ENCODE measurements at regions not wholly inside any gene's neighbourhood (a gene's known extent, or its start where the extent isn't known, plus 50 kb on each side); places are given as distances from the start of the nearest gene placed in this dataset.

GRCh38 chr13:60286707-60287106 lies 110.3 kb upstream of the TDRD3 start:
- DNase-seq (ENCODE audit: low read depth in 3 of 3): no peak

GRCh38 chr13:60288569-60288968 lies 108.5 kb upstream of the TDRD3 start:
- no peak for DNase-seq (ENCODE audit: low read depth in 3 of 3)

- DNase-seq (ENCODE audit: low read depth in 3 of 3): no peak
Measured at GRCh38 chr13:60303166-60303565, 93.9 kb upstream of the TDRD3 start.

GRCh38 chr13:60311527-60311926 lies 85.5 kb upstream of the TDRD3 start:
- DNase-seq (ENCODE audit: low read depth in 3 of 3): no peak

GRCh38 chr13:60312851-60313505 lies 84.0 kb upstream of the TDRD3 start:
- no peak for DNase-seq (ENCODE audit: low read depth in 3 of 3)

GRCh38 chr13:60318186-60318585 lies 78.8 kb upstream of the TDRD3 start:
- no peak for DNase-seq (ENCODE audit: low read depth in 3 of 3)

DNA sequence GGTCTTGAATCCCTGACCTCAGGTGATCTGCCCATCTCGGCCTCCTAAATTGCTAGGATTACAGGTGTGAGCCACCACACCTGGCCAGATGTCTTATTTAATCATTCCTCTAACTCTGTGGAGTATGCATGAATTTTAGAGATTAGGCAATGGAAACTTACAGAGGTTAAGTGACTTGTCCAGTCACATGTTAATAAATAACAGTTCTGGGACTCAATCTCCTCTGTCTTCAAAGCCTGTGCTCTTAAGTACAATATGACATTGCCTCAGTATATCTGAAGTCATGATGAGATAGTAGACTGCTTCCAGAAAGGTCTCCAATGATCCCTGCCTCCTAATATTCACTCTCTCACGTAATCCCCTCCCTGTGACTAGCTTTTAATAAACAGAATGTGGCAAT lies 72.9 kb upstream of the TDRD3 start:
- no peak for DNase-seq (ENCODE audit: low read depth in 3 of 3)

DNA sequence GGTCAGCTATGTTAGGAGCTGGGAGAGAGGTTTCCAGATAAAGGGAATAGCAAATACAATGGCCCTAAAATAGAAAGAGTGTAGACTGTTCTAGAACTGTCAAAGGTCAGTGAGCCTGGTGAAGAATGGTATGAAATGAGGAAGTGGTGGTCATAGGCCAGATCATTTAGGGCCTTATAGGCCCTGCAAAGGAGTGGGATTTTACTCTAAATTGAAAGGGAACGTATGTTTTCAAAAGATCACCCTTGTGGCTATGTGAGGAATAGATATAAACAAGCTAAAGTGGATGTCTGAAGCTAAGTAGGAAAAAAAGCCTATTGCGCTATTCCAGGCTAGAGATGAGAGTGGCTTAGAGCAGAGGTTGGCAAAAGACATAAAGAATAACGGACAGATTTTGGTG lies 70.7 kb upstream of the TDRD3 start:
- DNase-seq (ENCODE audit: low read depth in 3 of 3): no peak

- no peak for DNase-seq (ENCODE audit: low read depth in 3 of 3)
Measured at GRCh38 chr13:60327511-60327910, 69.5 kb upstream of the TDRD3 start.

DNA sequence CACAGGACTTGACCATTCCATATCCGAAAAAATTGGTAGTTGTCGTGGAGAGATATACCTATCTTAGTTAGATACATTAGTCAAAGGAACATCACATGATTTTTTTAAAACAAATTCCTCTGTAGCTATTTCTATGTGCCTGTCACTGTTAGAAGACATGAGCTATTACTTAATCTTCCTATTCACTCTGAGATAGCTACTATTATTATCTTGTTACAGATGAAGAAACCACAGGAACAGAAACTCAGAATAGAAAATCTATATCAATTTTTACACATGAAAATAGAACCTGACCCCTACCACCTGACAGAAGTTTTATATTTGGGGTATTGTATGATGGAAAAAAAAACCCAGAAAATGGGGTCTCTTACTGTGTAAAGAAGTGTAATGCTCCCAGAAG lies 68.9 kb upstream of the TDRD3 start:
- DNase-seq (ENCODE audit: low read depth in 3 of 3): no peak

DNA sequence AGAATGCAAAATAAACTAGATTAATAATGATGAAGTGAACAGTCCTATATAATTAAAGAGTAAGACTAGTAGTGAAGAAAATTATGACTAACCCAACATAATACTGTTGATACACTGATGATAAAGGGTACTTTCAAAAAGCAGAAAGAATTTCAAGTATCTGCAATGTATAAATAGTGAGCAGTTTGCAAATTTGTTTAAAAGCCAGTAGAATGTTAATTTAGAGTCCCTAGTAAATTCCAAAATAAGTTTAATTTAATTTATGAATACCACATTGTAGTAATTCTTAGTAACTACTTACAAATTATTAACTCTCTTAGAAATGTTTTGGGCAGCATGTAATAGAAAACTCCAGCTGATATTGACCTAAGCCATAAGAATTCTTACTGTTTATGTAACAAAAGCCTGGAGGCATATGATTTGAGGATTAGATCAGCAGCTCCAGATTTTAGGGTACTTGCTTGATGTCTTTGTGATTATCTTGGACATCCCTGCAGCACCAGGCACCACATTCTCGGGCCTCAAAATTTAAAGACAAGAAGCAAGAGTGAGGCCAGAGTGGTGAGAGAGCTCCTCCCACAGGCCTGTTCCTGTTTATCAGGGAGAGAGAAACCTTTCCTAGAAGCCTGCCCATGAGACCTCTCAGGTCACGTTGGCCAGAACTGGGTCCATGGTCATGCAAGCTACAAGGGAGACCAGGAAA lies 67.6 kb upstream of the TDRD3 start:
- DNase-seq (ENCODE audit: low read depth in 3 of 3): no peak

GRCh38 chr13:60331249-60332012 lies 65.6 kb upstream of the TDRD3 start:
- no peak for DNase-seq (ENCODE audit: low read depth in 3 of 3)

DNA sequence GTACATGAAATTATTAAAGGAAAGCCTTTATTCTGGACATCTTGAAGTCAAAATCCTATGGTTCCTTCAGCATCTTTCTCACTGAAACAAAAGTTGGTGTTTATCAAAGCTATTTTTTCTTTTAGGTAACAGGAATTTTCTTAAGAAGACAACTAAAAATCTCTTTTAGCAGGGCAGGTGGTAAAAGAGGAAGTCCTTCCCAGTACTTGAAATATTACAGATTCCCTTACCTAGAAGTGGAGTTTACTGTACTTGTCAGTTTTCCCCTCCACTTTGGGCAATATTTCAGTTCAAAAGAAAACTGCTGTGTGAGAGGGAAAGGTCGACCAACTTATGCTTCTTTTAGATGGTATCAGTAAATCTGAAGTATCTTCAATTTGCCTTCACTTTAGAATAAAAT lies 64.3 kb upstream of the TDRD3 start:
- no peak for DNase-seq (ENCODE audit: low read depth in 3 of 3)

DNA sequence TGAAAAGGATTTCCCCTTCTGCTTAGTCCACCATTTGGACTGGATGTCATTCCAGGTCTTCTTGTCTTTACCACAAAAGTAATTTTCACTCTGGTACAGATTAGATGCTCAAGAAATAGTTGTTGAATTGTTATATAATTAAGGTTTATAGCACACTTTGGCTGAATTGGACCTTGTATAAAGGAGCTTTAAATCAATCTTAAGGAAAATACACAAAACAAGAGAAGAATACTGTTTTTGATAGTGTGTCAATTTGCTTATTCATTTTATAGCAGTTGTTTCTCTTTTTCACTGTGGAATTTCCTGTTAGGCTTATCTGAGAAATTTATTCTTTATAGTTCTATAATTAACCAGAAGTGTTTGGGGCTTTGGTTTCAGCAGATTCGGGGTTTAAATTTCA lies 62.7 kb upstream of the TDRD3 start:
- no peak for DNase-seq (ENCODE audit: low read depth in 3 of 3)

DNA sequence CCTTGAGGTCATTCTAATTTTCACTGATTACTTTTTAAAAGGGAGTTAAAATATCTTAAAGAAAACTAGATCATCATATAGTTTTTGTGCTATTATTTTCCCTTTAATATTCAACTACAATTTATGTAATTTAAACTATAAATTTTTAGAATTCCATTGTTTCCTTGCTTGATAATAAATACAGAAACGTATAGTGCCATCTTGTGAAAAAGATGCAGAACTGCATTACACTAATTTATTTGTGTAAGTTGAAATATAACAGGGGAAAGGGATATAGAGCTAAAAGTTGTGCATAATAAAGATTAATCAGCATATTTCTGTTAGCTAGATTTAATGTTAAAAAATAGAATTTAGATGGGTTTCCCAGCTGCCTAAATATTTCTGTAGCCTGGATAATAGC lies 61.5 kb upstream of the TDRD3 start:
- DNase-seq (ENCODE audit: low read depth in 3 of 3): no peak

- DNase-seq (ENCODE audit: low read depth in 3 of 3): no peak
Measured at GRCh38 chr13:60338754-60339153, 58.3 kb upstream of the TDRD3 start.

DNA sequence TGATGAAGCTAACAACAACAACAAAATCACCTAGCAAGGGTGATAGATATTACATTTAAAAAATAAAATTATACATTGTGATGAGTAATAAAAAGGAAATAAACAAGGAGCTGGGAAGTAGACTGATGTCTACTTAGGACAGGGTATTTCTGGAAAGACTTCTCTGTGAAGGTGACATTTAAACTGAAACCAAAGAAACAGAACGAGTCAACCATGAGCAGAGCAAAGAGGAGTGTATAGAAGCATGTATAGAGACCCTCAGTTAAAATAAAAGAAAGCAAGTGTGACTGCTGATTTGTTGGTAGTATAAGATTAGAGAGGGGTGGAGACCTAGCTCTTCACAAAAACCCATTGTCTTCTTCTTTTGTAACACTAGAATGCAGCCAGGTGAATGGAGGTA lies 53.0 kb upstream of the TDRD3 start:
- DNase-seq (ENCODE audit: low read depth in 3 of 3): no peak

GRCh38 chr13:60347174-60347573 lies 49.8 kb upstream of the TDRD3 start:
- no peak for DNase-seq (ENCODE audit: low read depth in 3 of 3)

Measured in stimulated activated CD4-positive, alpha-beta T cell treated with anti-CD3 and anti-CD28 coated beads, TNF-alpha, amount 100 ng/mL, for 24 hours (primary cell).